ENCODE measurements at regions not wholly inside any gene's neighbourhood (a gene's known extent, or its start where the extent isn't known, plus 50 kb on each side); places are given as distances from the start of the nearest gene placed in this dataset.
"Not testable (repeated sequence)": the region's sequence is repeated elsewhere in the genome, so short reads cannot be mapped to it uniquely, and the experiment has no call there.

DNA sequence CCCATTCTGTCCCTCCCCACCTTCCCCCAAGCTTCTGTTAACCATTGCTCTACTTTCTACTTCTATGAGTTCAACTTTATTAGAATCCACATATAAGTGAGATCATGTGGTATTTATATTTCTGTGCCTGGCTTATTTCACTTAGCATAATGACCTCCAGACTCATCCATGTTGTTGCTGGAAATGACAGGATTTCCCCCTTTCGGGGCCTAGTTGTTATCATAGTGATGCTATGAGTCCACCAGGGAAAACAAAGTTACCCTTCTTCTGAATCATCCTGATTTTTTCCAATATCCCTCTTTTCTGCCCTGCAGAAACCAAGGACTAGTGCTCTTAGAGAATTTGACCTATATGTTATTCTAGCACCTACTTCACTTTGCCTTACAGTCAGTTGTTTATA is 53.2 kb upstream of the TERB2 start:
- in situ Hi-C loops (cut with HindIII; ENCODE audit: low sequenced_read_pairs), result not testable (repeated sequence)

GRCh38 chr15:44904651-44905340 is 51.7 kb upstream of the TERB2 start:
- in situ Hi-C loops (cut with HindIII; ENCODE audit: low sequenced_read_pairs), result not testable (repeated sequence)
